H1 (cell line): ENCODE measurements at regions not wholly inside any gene's neighbourhood (a gene's known extent, or its start where the extent isn't known, plus 50 kb on each side); places are given as distances from the start of the nearest gene placed in this dataset.

Experiments used
- CTCF ChIA-PET: fragments of 300-600 bp; sonication (Branson Sonifier 250); formaldehyde crosslinking; loops from one replicate; lab custom pipeline; 2021; ENCODE audit not compliant: partially characterized antibody; lab: Charles Lee
- POLR2A ChIA-PET: fragments of 300-600 bp; sonication (Branson Sonifier 250); formaldehyde crosslinking; loops from one replicate; lab custom pipeline; 2021; ENCODE audit warnings: inconsistent platforms; ENCODE audit not compliant: partially characterized antibody; lab: Charles Lee
- DNase-seq, 2 experiments: peaks; one replicate each; pipeline versions ENCODE4 v3.0.0 to v3.0.0-alpha.2; 2010 to 2022; ENCODE audit warnings: low spot score in 2 of 2, low read depth in 1 of 2, mixed read lengths in 1 of 2
- FAIRE-seq: peaks from 2 replicates; lab custom pipeline; 2011; peaks lifted over from hg19 to GRCh38; lab: Jason Lieb, UNC
- H2AFZ ChIP-seq: 2 replicates; pipeline ENCODE4 v1.8.1; 2012; ENCODE audit warnings: low read length, inconsistent platforms
- H2AK5ac ChIP-seq: 2 replicates; pipeline ENCODE4 v1.6.1; 2013; ENCODE audit warnings: low read depth, low read length
- H2BK120ac ChIP-seq: replicated peaks from 2 replicates; pipeline ENCODE3; 2013; ENCODE audit warnings: low read depth, low read length, inconsistent platforms
- H2BK12ac ChIP-seq: 2 replicates; pipeline ENCODE4 v1.6.1; 2013; ENCODE audit warnings: low read depth, low read length
- H2BK15ac ChIP-seq: 2 replicates; pipeline ENCODE4 v1.6.1; 2013; ENCODE audit warnings: low read length
- H2BK20ac ChIP-seq: 2 replicates; pipeline ENCODE4 v1.6.1; 2013; ENCODE audit warnings: low read length
- H2BK5ac ChIP-seq: 2 replicates; pipeline ENCODE4 v1.6.1; 2013; ENCODE audit warnings: low read depth, low read length
- H3K14ac ChIP-seq: 2 replicates; pipeline ENCODE4 v1.6.1; 2013; ENCODE audit warnings: inconsistent platforms; ENCODE audit not compliant: insufficient read length
- H3K18ac ChIP-seq: 2 replicates; pipeline ENCODE4 v1.6.1; 2013; ENCODE audit warnings: low read length; ENCODE audit errors: extremely low read depth
- H3K23ac ChIP-seq: 2 replicates; pipeline ENCODE4 v1.6.1; 2013; ENCODE audit warnings: inconsistent platforms; ENCODE audit not compliant: insufficient read length
- H3K23me2 ChIP-seq: 2 replicates; pipeline ENCODE4 v1.6.1; 2013; ENCODE audit warnings: low read depth, low read length
- H3K27ac ChIP-seq: 2 replicates; pipeline ENCODE4 v1.6.1; 2011; ENCODE audit warnings: low read depth, low read length, inconsistent platforms
- H3K27me3 ChIP-seq, 4 experiments: replicated peaks in 1 of 4; 1 replicate in 1 of 4; 2 replicates in 3 of 4; pipeline versions ENCODE4 v1.6.1 to v1.8.1; 2011 to 2013; ENCODE audit warnings: low read length in 3 of 4, mild to moderate bottlenecking in 3 of 4, inconsistent platforms in 2 of 4, mixed read lengths in 2 of 4, moderate library complexity in 1 of 4; ENCODE audit not compliant: control insufficient read depth in 3 of 4, insufficient read depth in 3 of 4; ENCODE audit errors: extremely low read depth in 1 of 4
- H3K36me3 ChIP-seq, 4 experiments: 2 replicates each; pipeline versions ENCODE4 v1.6.1 to v1.8.1; 2011 to 2013; ENCODE audit warnings: mild to moderate bottlenecking in 4 of 4, low read length in 3 of 4, moderate library complexity in 2 of 4, control low read depth in 1 of 4, inconsistent platforms in 1 of 4; ENCODE audit not compliant: insufficient read depth in 4 of 4, control insufficient read depth in 2 of 4
- H3K4ac ChIP-seq: replicated peaks from 2 replicates; pipeline ENCODE3; 2013; ENCODE audit warnings: low read length, low read depth, mixed read lengths, inconsistent platforms; ENCODE audit not compliant: insufficient read length
- H3K4me1 ChIP-seq, 4 experiments: replicated peaks in 1 of 4; 1 replicate in 1 of 4; 2 replicates in 3 of 4; pipeline versions ENCODE4 v1.6.1 to v1.8.1; 2011 to 2013; ENCODE audit warnings: low read length in 3 of 4, inconsistent platforms in 2 of 4, mixed read lengths in 1 of 4; ENCODE audit not compliant: insufficient read depth in 4 of 4, control insufficient read depth in 3 of 4
- H3K4me2 ChIP-seq, 2 experiments: 2 replicates each; pipeline versions ENCODE4 v1.6.1 to v1.8.1; 2011 to 2013; ENCODE audit warnings: low read depth in 2 of 2, low read length in 2 of 2, control low read depth in 1 of 2, inconsistent platforms in 1 of 2, mild to moderate bottlenecking in 1 of 2; ENCODE audit not compliant: insufficient read depth in 1 of 2
- H3K4me3 ChIP-seq, 4 experiments: fragments of 200-600, 300-600 bp in 1 of 4; sonication (generic), shearing (Covaris generic), sonication (Bioruptor Twin) in 1 of 4; 2 replicates each; pipeline versions ENCODE4 v1.5.1 to v1.8.1; 2011 to 2016; ENCODE audit warnings: low read length in 4 of 4, low read depth in 3 of 4, control low read depth in 2 of 4, inconsistent platforms in 2 of 4, mild to moderate bottlenecking in 2 of 4, mixed read lengths in 1 of 4, moderate library complexity in 1 of 4; ENCODE audit not compliant: insufficient read depth in 2 of 4; ENCODE audit errors: extremely low read depth in 1 of 4
- H3K56ac ChIP-seq: replicated peaks from 2 replicates; pipeline ENCODE3; 2013; ENCODE audit warnings: low read depth, mild to moderate bottlenecking, mixed read lengths, low read length, inconsistent platforms; ENCODE audit not compliant: insufficient read length
- H3K79me1 ChIP-seq: 2 replicates; pipeline ENCODE4 v1.6.1; 2013; ENCODE audit warnings: low read depth, low read length, control low read depth
- H3K79me2 ChIP-seq, 2 experiments: 2 replicates each; pipeline versions ENCODE4 v1.6.1 to v1.8.1; 2012 to 2013; ENCODE audit warnings: low read length in 2 of 2, mild to moderate bottlenecking in 2 of 2, inconsistent platforms in 1 of 2; ENCODE audit not compliant: insufficient read depth in 2 of 2, control insufficient read depth in 1 of 2
- H3K9ac ChIP-seq, 4 experiments: replicated peaks in 1 of 4; 1 replicate in 1 of 4; 2 replicates in 3 of 4; pipeline versions ENCODE4 v1.6.1 to v1.8.1; 2011 to 2013; ENCODE audit warnings: low read depth in 3 of 4, low read length in 3 of 4, control low read depth in 2 of 4, mild to moderate bottlenecking in 2 of 4, moderate library complexity in 2 of 4, inconsistent platforms in 1 of 4; ENCODE audit errors: extremely low read depth in 1 of 4
- H3K9me3 ChIP-seq, 2 experiments: 2 replicates each; pipeline versions ENCODE4 v1.6.1 to v1.8.1; 2012 to 2013; ENCODE audit warnings: mild to moderate bottlenecking in 2 of 2, moderate library complexity in 2 of 2, control low read depth in 1 of 2, inconsistent platforms in 1 of 2, low read depth in 1 of 2, low read length in 1 of 2, mixed read lengths in 1 of 2; ENCODE audit not compliant: insufficient read depth in 2 of 2
- H4K20me1 ChIP-seq, 2 experiments: replicated peaks in 1 of 2; 2 replicates each; pipeline versions ENCODE3 to v1.8.1; 2011 to 2013; ENCODE audit warnings: inconsistent platforms in 2 of 2, low read length in 2 of 2, mild to moderate bottlenecking in 1 of 2; ENCODE audit not compliant: insufficient read depth in 2 of 2, control insufficient read depth in 1 of 2
- H4K5ac ChIP-seq: 2 replicates; pipeline ENCODE4 v1.6.1; 2013; ENCODE audit warnings: low read length, low read depth, mixed read lengths, inconsistent platforms; ENCODE audit not compliant: insufficient read length
- H4K8ac ChIP-seq: 2 replicates; pipeline ENCODE4 v1.8.0; 2013; ENCODE audit warnings: mild to moderate bottlenecking, moderate library complexity, low read length, inconsistent platforms; ENCODE audit not compliant: insufficient read depth; ENCODE audit errors: extremely low read depth
- H4K91ac ChIP-seq: replicated peaks from 2 replicates; pipeline ENCODE3; 2013; ENCODE audit warnings: low read length, mixed read lengths, inconsistent platforms; ENCODE audit not compliant: insufficient read length
- CREB1 ChIP-seq: IDR thresholded peaks from 2 replicates; pipeline ENCODE4 v1.6.1; 2012; ENCODE audit warnings: inconsistent platforms
- SIX5 ChIP-seq: IDR thresholded peaks from 2 replicates; pipeline ENCODE4 v1.6.1; 2011; ENCODE audit warnings: mild to moderate bottlenecking, low read depth, low read length
- WGBS, 2 experiments: shearing (Covaris generic) in 1 of 2; methylation state at CpG; one replicate each; pipeline versions ENCODE4 v1.1.6 to v1.1.7; 2013 to 2015; ENCODE audit warnings: low lambda C conversion rate in 2 of 2, mixed read lengths in 2 of 2, inconsistent platforms in 1 of 2, low coverage in 1 of 2, missing lambda C conversion rate in 1 of 2; ENCODE audit not compliant: insufficient replicate concordance in 2 of 2, insufficient coverage in 1 of 2, insufficient read length in 1 of 2; ENCODE audit errors: extremely low coverage in 1 of 2, missing lambda C conversion rate in 1 of 2; 5-methylcytosine and 5-hydroxymethylcytosine counted together
- TF ChIP-seq, protein P1 (sequence below): IDR thresholded peaks from 2 replicates; pipeline ENCODE4 v1.6.1; 2012; ENCODE audit warnings: low read length, inconsistent platforms

DNA sequence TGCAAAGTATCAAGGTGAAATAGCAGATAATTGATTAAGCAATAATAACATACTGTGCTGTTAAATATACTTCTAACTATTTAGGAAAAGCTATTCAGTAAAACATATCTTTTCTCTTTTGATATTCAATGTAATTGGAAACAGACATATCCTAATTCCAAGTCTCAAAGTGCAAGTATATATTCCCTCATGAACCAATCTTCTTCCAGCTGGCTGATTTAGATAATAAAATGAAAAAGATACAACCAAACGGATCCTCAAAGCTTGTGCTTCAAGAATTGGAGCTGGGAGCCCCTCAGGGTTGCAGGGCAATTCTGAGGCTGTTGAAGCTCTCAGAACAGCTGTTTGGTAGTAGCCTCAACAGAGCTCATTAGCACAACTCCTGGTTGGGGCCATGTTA, 236.6 kb downstream of the ZIC1 start:
- Histone ChIP-seq H3K4me3 (no peak overlapping the region), H2AK5ac (no peak overlapping the region), H3K23ac (no peak overlapping the region), H3K27ac (no peak overlapping the region), H3K79me1 (no peaks in the 10 kb centered on the region), H3K36me3 (no peaks in the 10 kb centered on the region), H2BK12ac (no peak overlapping the region), H3K9me3 (no peaks in the 10 kb centered on the region), H3K4me1 (no peaks in the 10 kb centered on the region), H2AFZ (no peak overlapping the region), H2BK15ac (no peak overlapping the region), H4K20me1 (no peaks in the 10 kb centered on the region), H4K5ac (no peak overlapping the region), H2BK5ac (no peak overlapping the region), H3K4ac (no peak overlapping the region), H3K4me2 (no peak overlapping the region), H3K27me3 (no peaks in the 10 kb centered on the region), H3K9ac (no peak overlapping the region), H4K8ac (no peak overlapping the region), H3K56ac (no peak overlapping the region), H3K14ac (no peak overlapping the region), H3K23me2 (no peaks in the 10 kb centered on the region), H3K18ac (no peak overlapping the region), H2BK20ac (no peak overlapping the region), H2BK120ac (no peak overlapping the region), H4K91ac (no peak overlapping the region), H3K79me2 (no peaks in the 10 kb centered on the region)
- POLR2A ChIA-PET, result no interaction called here
- FAIRE-seq (no peak), DNase-seq (no peak)
- CTCF ChIA-PET, result interaction anchor here (1.0 to 1.1 kb wide), 2 partner anchors 15 to 17 kb away, joined by 3 read pairs; no protein-coding TSS in a partner anchor
- WGBS, 2 experiments, result 94% methylated on average over 1 of the region's 1 CpG; no CpG with 5 or more reads in 1 of the 2 experiments
- TF ChIP-seq CREB1 (no peak), SIX5 (no peak)
- TF ChIP-seq, protein P1, sequence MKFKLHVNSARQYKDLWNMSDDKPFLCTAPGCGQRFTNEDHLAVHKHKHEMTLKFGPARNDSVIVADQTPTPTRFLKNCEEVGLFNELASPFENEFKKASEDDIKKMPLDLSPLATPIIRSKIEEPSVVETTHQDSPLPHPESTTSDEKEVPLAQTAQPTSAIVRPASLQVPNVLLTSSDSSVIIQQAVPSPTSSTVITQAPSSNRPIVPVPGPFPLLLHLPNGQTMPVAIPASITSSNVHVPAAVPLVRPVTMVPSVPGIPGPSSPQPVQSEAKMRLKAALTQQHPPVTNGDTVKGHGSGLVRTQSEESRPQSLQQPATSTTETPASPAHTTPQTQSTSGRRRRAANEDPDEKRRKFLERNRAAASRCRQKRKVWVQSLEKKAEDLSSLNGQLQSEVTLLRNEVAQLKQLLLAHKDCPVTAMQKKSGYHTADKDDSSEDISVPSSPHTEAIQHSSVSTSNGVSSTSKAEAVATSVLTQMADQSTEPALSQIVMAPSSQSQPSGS, result no peak
